H9 (cell line): ENCODE measurements at regions not wholly inside any gene's neighbourhood (a gene's known extent, or its start where the extent isn't known, plus 50 kb on each side); places are given as distances from the start of the nearest gene placed in this dataset.

Experiments used
- DNase-seq: peaks from one replicate; pipeline ENCODE4 v3.0.0-alpha.2; 2017
- H2AFZ ChIP-seq: one replicate; pipeline ENCODE4 v1.6.1; 2013; ENCODE audit warnings: mild to moderate bottlenecking, low read length, control low read depth, moderate library complexity
- H2AK5ac ChIP-seq: 2 replicates; pipeline ENCODE4 v1.6.1; 2013; ENCODE audit warnings: low read length, control low read depth, mixed read lengths; ENCODE audit not compliant: insufficient read length
- H2BK120ac ChIP-seq: one replicate; pipeline ENCODE4 v1.6.1; 2013; ENCODE audit warnings: low read depth, mild to moderate bottlenecking, low read length, control low read depth, inconsistent platforms; ENCODE audit not compliant: poor library complexity, severe bottlenecking
- H2BK12ac ChIP-seq: 2 replicates; pipeline ENCODE4 v1.6.1; 2013; ENCODE audit warnings: low read length, control low read depth, mixed read lengths, low read depth; ENCODE audit not compliant: insufficient read length
- H2BK15ac ChIP-seq: 2 replicates; pipeline ENCODE4 v1.6.1; 2013; ENCODE audit warnings: low read depth, low read length, control low read depth
- H2BK20ac ChIP-seq: one replicate; pipeline ENCODE4 v1.6.1; 2013; ENCODE audit warnings: low read depth, mild to moderate bottlenecking, low read length, control low read depth, inconsistent platforms; ENCODE audit not compliant: poor library complexity, severe bottlenecking
- H2BK5ac ChIP-seq: 2 replicates; pipeline ENCODE4 v1.6.1; 2013; ENCODE audit warnings: low read length, control low read depth, mixed read lengths; ENCODE audit not compliant: insufficient read length
- H3K14ac ChIP-seq: 2 replicates; pipeline ENCODE4 v1.6.1; 2013; ENCODE audit warnings: low read length, control low read depth; ENCODE audit not compliant: insufficient read depth
- H3K18ac ChIP-seq: 2 replicates; pipeline ENCODE4 v1.6.1; 2013; ENCODE audit warnings: low read depth, mild to moderate bottlenecking, mixed read lengths, low read length, control low read depth; ENCODE audit not compliant: insufficient read length
- H3K23ac ChIP-seq: 2 replicates; pipeline ENCODE4 v1.6.1; 2013; ENCODE audit warnings: low read length, control low read depth, mixed read lengths, low read depth; ENCODE audit not compliant: insufficient read length
- H3K23me2 ChIP-seq: 2 replicates; pipeline ENCODE4 v1.6.1; 2013; ENCODE audit warnings: low read depth, mild to moderate bottlenecking, mixed read lengths, low read length, control low read depth; ENCODE audit not compliant: insufficient read length, poor library complexity, severe bottlenecking
- H3K27ac ChIP-seq: 2 replicates; pipeline ENCODE4 v1.5.1; 2013; ENCODE audit warnings: low read length, control low read depth, mixed read lengths, low read depth; ENCODE audit not compliant: insufficient read length
- H3K27me3 ChIP-seq: 2 replicates; pipeline ENCODE4 v1.6.1; 2013; ENCODE audit warnings: low read length, control low read depth, inconsistent platforms; ENCODE audit not compliant: insufficient read depth
- H3K4ac ChIP-seq: 2 replicates; pipeline ENCODE4 v1.6.1; 2013; ENCODE audit warnings: low read depth, mild to moderate bottlenecking, control low read depth, inconsistent platforms, low read length, moderate library complexity
- H3K4me1 ChIP-seq: 2 replicates; pipeline ENCODE4 v1.6.1; 2013; ENCODE audit warnings: low read length, control low read depth, inconsistent platforms; ENCODE audit not compliant: insufficient read depth
- H3K4me2 ChIP-seq: 2 replicates; pipeline ENCODE4 v1.6.1; 2013; ENCODE audit warnings: low read length, control low read depth, mixed read lengths; ENCODE audit not compliant: insufficient read length, insufficient read depth
- H3K56ac ChIP-seq: 2 replicates; pipeline ENCODE4 v1.6.1; 2013; ENCODE audit warnings: low read depth, mild to moderate bottlenecking, mixed read lengths, low read length, control low read depth; ENCODE audit not compliant: insufficient read length
- H3K79me1 ChIP-seq: 2 replicates; pipeline ENCODE4 v1.6.1; 2013; ENCODE audit warnings: low read depth, mild to moderate bottlenecking, moderate library complexity, low read length, control low read depth, inconsistent platforms; ENCODE audit not compliant: insufficient read depth, poor library complexity, severe bottlenecking
- H3K79me2 ChIP-seq: 2 replicates; pipeline ENCODE4 v1.6.1; 2013; ENCODE audit warnings: low read length, control low read depth, inconsistent platforms; ENCODE audit not compliant: insufficient read depth
- H3K9ac ChIP-seq: 2 replicates; pipeline ENCODE4 v1.6.1; 2013; ENCODE audit warnings: low read length, control low read depth, mixed read lengths; ENCODE audit not compliant: insufficient read length; ENCODE audit errors: extremely low read depth
- H3K9me3 ChIP-seq: one replicate; pipeline ENCODE4 v1.6.1; 2013; ENCODE audit warnings: low read depth, low read length, inconsistent platforms; ENCODE audit not compliant: control insufficient read depth
- H3T11ph ChIP-seq: one replicate; pipeline ENCODE4 v1.6.1; 2013; ENCODE audit warnings: mild to moderate bottlenecking, low read length, control low read depth, inconsistent platforms
- H4K20me1 ChIP-seq: one replicate; pipeline ENCODE4 v1.6.1; 2013; ENCODE audit not compliant: control insufficient read depth, insufficient read length, insufficient read depth
- H4K5ac ChIP-seq: 2 replicates; pipeline ENCODE4 v1.6.1; 2013; ENCODE audit warnings: low read depth, mild to moderate bottlenecking, mixed read lengths, low read length, control low read depth; ENCODE audit not compliant: insufficient read length
- H4K8ac ChIP-seq: replicated peaks from 2 replicates; pipeline ENCODE4 v1.6.1; 2013; ENCODE audit warnings: low read length, control low read depth, mixed read lengths, low read depth; ENCODE audit not compliant: insufficient read length
- H4K91ac ChIP-seq: 2 replicates; pipeline ENCODE4 v1.6.1; 2013; ENCODE audit warnings: low read depth, mild to moderate bottlenecking, moderate library complexity, mixed read lengths, low read length, control low read depth; ENCODE audit not compliant: insufficient read length
- H3K27ac Mint-ChIP-seq, 3 experiments: 2 replicates in 2 of 3; 3 replicates in 1 of 3; pipeline ENCODE4 v1.8.0; 2020 to 2021; ENCODE audit warnings: mixed read lengths in 3 of 3, mild to moderate bottlenecking in 1 of 3, moderate library complexity in 1 of 3
- H3K27me3 Mint-ChIP-seq: 2 replicates; pipeline ENCODE4 v1.8.0; 2021; ENCODE audit warnings: low read depth, mild to moderate bottlenecking, moderate library complexity, mixed read lengths
- H3K36me3 Mint-ChIP-seq, 3 experiments: 2 replicates in 2 of 3; 3 replicates in 1 of 3; pipeline ENCODE4 v1.8.0; 2020 to 2021; ENCODE audit warnings: low read depth in 3 of 3, mixed read lengths in 3 of 3; ENCODE audit not compliant: insufficient read depth in 1 of 3
- H3K4me1 Mint-ChIP-seq, 2 experiments: 2 replicates each; pipeline ENCODE4 v1.8.0; 2020; ENCODE audit warnings: mixed read lengths in 2 of 2
- H3K4me3 Mint-ChIP-seq, 2 experiments: 2 replicates in 1 of 2; 3 replicates in 1 of 2; pipeline ENCODE4 v1.8.0; 2020 to 2021; ENCODE audit warnings: mild to moderate bottlenecking in 2 of 2, mixed read lengths in 2 of 2, moderate library complexity in 1 of 2
- H3K9me3 Mint-ChIP-seq, 2 experiments: 2 replicates in 1 of 2; 3 replicates in 1 of 2; pipeline ENCODE4 v1.8.0; 2020; ENCODE audit warnings: mild to moderate bottlenecking in 2 of 2, mixed read lengths in 2 of 2, moderate library complexity in 1 of 2
- CTCF ChIP-seq: fragments of 200-600 bp; sonication (generic); conservative IDR thresholded peaks from 3 replicates; pipeline ENCODE4 v1.8.0; 2021; ENCODE audit warnings: antibody characterized with exemption, mild to moderate bottlenecking
- WGBS: extraction: QIAGEN DNeasy Blood & Tissue Kit; methylation state at CpG from one replicate; pipeline ENCODE4 v1.1.7; 2013; ENCODE audit warnings: missing lambda C conversion rate, low lambda C conversion rate, mixed read lengths; ENCODE audit not compliant: insufficient read length; ENCODE audit errors: extremely low coverage; 5-methylcytosine and 5-hydroxymethylcytosine counted together

GRCh38 chr6:169950558-169950957, 199.1 kb downstream of the ERMARD start:
- peaks cover 5% of the 10 kb centered on the region in 2 experiments for H3K4me1 Mint-ChIP-seq
- H3K79me2 ChIP-seq, result no peaks in the 10 kb centered on the region
- H3K4ac ChIP-seq, result no peak overlapping the region
- peaks cover 9% of the 10 kb centered on the region for H3K27me3 Mint-ChIP-seq
- no peak overlapping the region for H4K91ac ChIP-seq
- H3K9me3 ChIP-seq, result no peaks in the 10 kb centered on the region
- H3K23me2 ChIP-seq, result no peaks in the 10 kb centered on the region
- no peak overlapping the region for H3K27ac ChIP-seq
- H2BK12ac ChIP-seq, result no peak overlapping the region
- no peak overlapping the region for H2BK20ac ChIP-seq
- no peak overlapping the region for H3K18ac ChIP-seq
- no peak overlapping the region for H3K27ac Mint-ChIP-seq
- H3K23ac ChIP-seq, result no peak overlapping the region
- no peak overlapping the region for H2BK120ac ChIP-seq
- H3K79me1 ChIP-seq, result no peaks in the 10 kb centered on the region
- no peak overlapping the region for H4K8ac ChIP-seq
- H2BK15ac ChIP-seq, result no peak overlapping the region
- H3K9ac ChIP-seq, result no peak overlapping the region
- no peak overlapping the region for H3K14ac ChIP-seq
- H3K4me3 Mint-ChIP-seq, result no peak overlapping the region
- H3K36me3 Mint-ChIP-seq, result 0 out of 7 replicates have a peak, but pooled peaks cover 0 to 2% (median 0%) of the 10 kb centered on the region in 3 experiments
- no peak for DNase-seq
- no peak overlapping the region for H2AK5ac ChIP-seq
- no peaks in the 10 kb centered on the region for H3K4me1 ChIP-seq
- no CpG with 5 or more reads among the region's 2 CpGs for WGBS
- peak; percentile 42; the same call in 2 of the 3 replicates for TF ChIP-seq CTCF
- no peak overlapping the region for H4K5ac ChIP-seq
- H2BK5ac ChIP-seq, result no peak overlapping the region
- no peaks in the 10 kb centered on the region for H3K27me3 ChIP-seq
- H3K9me3 Mint-ChIP-seq, result peaks cover 3% of the 10 kb centered on the region in 2 experiments; a peak in 4 of 5 replicates
- no peak overlapping the region for H2AFZ ChIP-seq
- H3T11ph ChIP-seq, result no peak overlapping the region
- H3K4me2 ChIP-seq, result no peak overlapping the region
- no peaks in the 10 kb centered on the region for H4K20me1 ChIP-seq
- H3K56ac ChIP-seq, result no peak overlapping the region
